IMR-90 (cell line): ENCODE measurements at regions not wholly inside any gene's neighbourhood (a gene's known extent, or its start where the extent isn't known, plus 50 kb on each side); places are given as distances from the start of the nearest gene placed in this dataset.

Experiments used
- ATAC-seq: fragments of 200-7000 bp; cut with Tn5 transposase; 2 replicates; pipeline ENCODE4 v1.9.1; 2020; ENCODE audit warnings: low read depth, mild to moderate bottlenecking, moderate library complexity
- BruUV-seq: library from RNA; stranded (reverse); fragments of 400-500 nt; replicated peaks from 2 replicates; lab custom pipeline; 2021; lab: Mats Ljungman, UMichigan
- CTCF ChIA-PET: fragments of 300-600 bp; formaldehyde crosslinking; extraction: SDS; loops from one replicate; lab custom pipeline; 2021; ENCODE audit warnings: antibody characterized with exemption; lab: Yijun Ruan, JAX
- POLR2A ChIA-PET: fragments of 300-600 bp; sonication (Branson Sonifier 250); formaldehyde crosslinking; loops from one replicate; lab custom pipeline; 2022; ENCODE audit warnings: antibody characterized with exemption; ENCODE audit not compliant: unreplicated experiment; lab: Charles Lee
- DNase-seq: peaks from one replicate; pipeline ENCODE4 v3.0.0; 2013
- H2AFZ ChIP-seq: replicated peaks from 2 replicates; pipeline ENCODE3; 2013; ENCODE audit warnings: low read length, mild to moderate bottlenecking; ENCODE audit not compliant: poor library complexity
- H2AK5ac ChIP-seq: 2 replicates; pipeline ENCODE4 v1.6.1; 2013; ENCODE audit warnings: low read depth, low read length, inconsistent platforms
- H2AK9ac ChIP-seq: replicated peaks from 2 replicates; pipeline ENCODE3; 2013; ENCODE audit warnings: mild to moderate bottlenecking, low read depth, low read length, moderate library complexity; ENCODE audit not compliant: poor library complexity
- H2BK120ac ChIP-seq: 2 replicates; pipeline ENCODE4 v1.6.1; 2013; ENCODE audit warnings: low read depth, low read length, inconsistent platforms
- H2BK15ac ChIP-seq: 3 replicates; pipeline ENCODE4 v1.6.1; 2013; ENCODE audit warnings: low read depth, low read length, inconsistent platforms
- H2BK20ac ChIP-seq: 2 replicates; pipeline ENCODE4 v1.6.1; 2013; ENCODE audit warnings: low read depth, mild to moderate bottlenecking, inconsistent platforms, low read length, moderate library complexity
- H2BK5ac ChIP-seq: 2 replicates; pipeline ENCODE4 v1.6.1; 2013; ENCODE audit warnings: mild to moderate bottlenecking, low read depth, low read length, inconsistent platforms; ENCODE audit not compliant: poor library complexity, severe bottlenecking
- H3K14ac ChIP-seq: replicated peaks from 2 replicates; pipeline ENCODE4 v1.6.1; 2013; ENCODE audit warnings: low read depth, low read length, inconsistent platforms
- H3K18ac ChIP-seq: 2 replicates; pipeline ENCODE4 v1.6.1; 2013; ENCODE audit warnings: low read depth, low read length, control low read depth
- H3K23ac ChIP-seq: 2 replicates; pipeline ENCODE4 v1.6.1; 2013; ENCODE audit warnings: low read depth, low read length, inconsistent platforms
- H3K27ac ChIP-seq: 2 replicates; pipeline ENCODE4 v1.5.1; 2013; ENCODE audit warnings: mild to moderate bottlenecking, control low read depth, low read length; ENCODE audit not compliant: insufficient read depth
- H3K27me3 ChIP-seq: 2 replicates; pipeline ENCODE4 v1.6.1; 2013; ENCODE audit warnings: low read length; ENCODE audit not compliant: control insufficient read depth, insufficient read depth
- H3K36me3 ChIP-seq: 2 replicates; pipeline ENCODE4 v1.6.1; 2013; ENCODE audit warnings: low read length, mixed read lengths; ENCODE audit not compliant: control insufficient read depth, insufficient read depth
- H3K4ac ChIP-seq: 2 replicates; pipeline ENCODE4 v1.6.1; 2013; ENCODE audit warnings: low read depth, low read length, inconsistent platforms
- H3K4me1 ChIP-seq: 2 replicates; pipeline ENCODE4 v1.6.1; 2013; ENCODE audit warnings: low read length, mixed read lengths; ENCODE audit not compliant: control insufficient read depth, insufficient read depth
- H3K4me2 ChIP-seq: 2 replicates; pipeline ENCODE4 v1.6.1; 2013; ENCODE audit warnings: low read depth, mild to moderate bottlenecking, control low read depth, low read length, moderate library complexity
- H3K4me3 ChIP-seq: 2 replicates; pipeline ENCODE4 v1.5.1; 2013; ENCODE audit warnings: low read depth, mild to moderate bottlenecking, control low read depth, low read length, moderate library complexity; ENCODE audit not compliant: insufficient read depth
- H3K56ac ChIP-seq: 2 replicates; pipeline ENCODE4 v1.6.1; 2013; ENCODE audit warnings: low read length, inconsistent platforms; ENCODE audit not compliant: insufficient read depth; ENCODE audit errors: extremely low read depth
- H3K79me1 ChIP-seq, 2 experiments: 2 replicates each; pipeline ENCODE4 v1.6.1; 2013; ENCODE audit warnings: low read length in 2 of 2, inconsistent platforms in 1 of 2, low read depth in 1 of 2
- H3K9ac ChIP-seq: 2 replicates; pipeline ENCODE4 v1.6.1; 2013; ENCODE audit warnings: low read depth, low read length, control low read depth
- H3K9me1 ChIP-seq: 2 replicates; pipeline ENCODE4 v1.6.1; 2013; ENCODE audit warnings: low read length, inconsistent platforms; ENCODE audit not compliant: insufficient read depth
- H3K9me3 ChIP-seq: 2 replicates; pipeline ENCODE4 v1.6.1; 2013; ENCODE audit warnings: low read length; ENCODE audit not compliant: control insufficient read depth, insufficient read depth
- H4K20me1 ChIP-seq: 2 replicates; pipeline ENCODE4 v1.6.1; 2013; ENCODE audit warnings: low read length, inconsistent platforms; ENCODE audit not compliant: insufficient read depth
- H4K5ac ChIP-seq: 2 replicates; pipeline ENCODE4 v1.6.1; 2013; ENCODE audit warnings: mild to moderate bottlenecking, low read depth, low read length, control low read depth
- H4K8ac ChIP-seq, 2 experiments: 2 replicates each; pipeline ENCODE4 v1.6.1; 2013; ENCODE audit warnings: low read depth in 2 of 2, low read length in 2 of 2, control low read depth in 1 of 2, inconsistent platforms in 1 of 2
- H4K91ac ChIP-seq: 2 replicates; pipeline ENCODE4 v1.6.1; 2013; ENCODE audit warnings: low read depth, low read length, inconsistent platforms; ENCODE audit not compliant: insufficient read depth
- BHLHE40 ChIP-seq: fragments of 150-350 bp; IDR thresholded peaks from 2 replicates; pipeline ENCODE4 v1.6.1; 2016; ENCODE audit warnings: mild to moderate bottlenecking, low read depth, low read length
- CEBPB ChIP-seq: IDR thresholded peaks from 2 replicates; pipeline ENCODE4 v1.6.1; 2012; ENCODE audit warnings: low read depth, low read length, improper control_type of control experiment
- CHD1 ChIP-seq: IDR thresholded peaks from 2 replicates; pipeline ENCODE4 v1.6.1; 2012; ENCODE audit warnings: low read depth, low read length, improper control_type of control experiment
- ELK1 ChIP-seq: fragments of 150-350 bp; IDR thresholded peaks from 2 replicates; pipeline ENCODE4 v1.6.1; 2016; ENCODE audit warnings: low read depth, mild to moderate bottlenecking, low read length, moderate library complexity, borderline replicate concordance
- FOS ChIP-seq: fragments of 150-350 bp; IDR thresholded peaks from 2 replicates; pipeline ENCODE4 v1.6.1; 2016; ENCODE audit warnings: low read depth, low read length
- MAFK ChIP-seq: IDR thresholded peaks from 2 replicates; pipeline ENCODE4 v1.6.1; 2012; ENCODE audit warnings: low read depth, low read length, improper control_type of control experiment
- MAZ ChIP-seq: IDR thresholded peaks from 2 replicates; pipeline ENCODE4 v1.6.1; 2012; ENCODE audit warnings: low read depth, mild to moderate bottlenecking, low read length, improper control_type of control experiment, moderate library complexity, borderline replicate concordance
- NFE2L2 ChIP-seq: fragments of 150-350 bp; IDR thresholded peaks from 2 replicates; pipeline ENCODE4 v1.6.1; 2016; ENCODE audit warnings: low read depth, mild to moderate bottlenecking, low read length
- RAD21 ChIP-seq: IDR thresholded peaks from 2 replicates; pipeline ENCODE4 v1.6.1; 2012; ENCODE audit warnings: low read length, improper control_type of control experiment
- WGBS, 2 experiments: methylation state at CpG; one replicate each; pipeline versions ENCODE4 v1.1.5 to v1.1.7; 2013; ENCODE audit warnings: missing lambda C conversion rate in 2 of 2; ENCODE audit not compliant: insufficient read length in 1 of 2; ENCODE audit errors: extremely low coverage in 2 of 2; 5-methylcytosine and 5-hydroxymethylcytosine counted together
- dilution Hi-C: fragments of 300-500 bp; cut with HindIII; formaldehyde crosslinking; loops from one replicate; pipeline ENCODE4 v1.14.3; 2018; ENCODE audit warnings: low sequenced_read_pairs; ENCODE audit not compliant: unreplicated experiment
- in situ Hi-C: fragments of 300-500 bp; cut with MboI; formaldehyde crosslinking; loops from 3 replicates; pipeline ENCODE4 v1.14.3; 2019; ENCODE audit warnings: low sequenced_read_pairs, inconsistent platforms, mixed read lengths
- intact Hi-C: fragments of 100-400 bp; cut with micrococcal nuclease; formaldehyde crosslinking; loops from 2 replicates; pipeline ENCODE4 v1.10.0; 2022

GRCh38 chr2:175490360-175490791 lies 308.9 kb upstream of the ATP5MC3 start:
- H3K23ac ChIP-seq, result no peak overlapping the region
- H3K14ac ChIP-seq, result no peak overlapping the region
- H3K18ac ChIP-seq, result no peak overlapping the region
- no peaks in the 10 kb centered on the region for H3K27me3 ChIP-seq
- H2AK9ac ChIP-seq, result no peak overlapping the region
- H4K8ac ChIP-seq, result no peak overlapping the region
- H4K20me1 ChIP-seq, result no peaks in the 10 kb centered on the region
- H2BK20ac ChIP-seq, result no peak overlapping the region
- no peak for ATAC-seq
- H3K36me3 ChIP-seq, result no peaks in the 10 kb centered on the region
- DNase-seq, result no peak
- TF ChIP-seq CHD1 (no peak), FOS (no peak), MAZ (no peak), RAD21 (no peak), MAFK (no peak), NFE2L2 (no peak), BHLHE40 (no peak), ELK1 (no peak), CEBPB (no peak)
- no peaks in the 10 kb centered on the region for H3K4me1 ChIP-seq
- no peak overlapping the region for H3K9ac ChIP-seq
- no peak overlapping the region for H4K91ac ChIP-seq
- no peak overlapping the region for H2BK120ac ChIP-seq
- H3K9me1 ChIP-seq, result no peaks in the 10 kb centered on the region
- no peak overlapping the region for H3K4me2 ChIP-seq
- intact Hi-C loops (no loop called here), dilution Hi-C loops (no loop called here), in situ Hi-C loops (no loop called here)
- H2AFZ ChIP-seq, result no peak overlapping the region
- H3K79me1 ChIP-seq, result no peaks in the 10 kb centered on the region
- no TSS peak for BruUV-seq
- no peak overlapping the region for H3K27ac ChIP-seq
- ChIA-PET CTCF (no interaction called here), POLR2A (no interaction called here)
- H2BK5ac ChIP-seq, result no peak overlapping the region
- no peak overlapping the region for H3K4me3 ChIP-seq
- H3K56ac ChIP-seq, result no peak overlapping the region
- H3K4ac ChIP-seq, result no peak overlapping the region
- no peak overlapping the region for H2AK5ac ChIP-seq
- H3K9me3 ChIP-seq, result no peaks in the 10 kb centered on the region
- H4K5ac ChIP-seq, result no peak overlapping the region
- H2BK15ac ChIP-seq, result no peak overlapping the region
- WGBS, 2 experiments, result 0% methylated on average over 1 of the region's 4 CpGs; no CpG with 5 or more reads in 1 of the 2 experiments
